ENCODE measurements at regions not wholly inside any gene's neighbourhood (a gene's known extent, or its start where the extent isn't known, plus 50 kb on each side); places are given as distances from the start of the nearest gene placed in this dataset.

- TF ChIP-seq, protein P1, sequence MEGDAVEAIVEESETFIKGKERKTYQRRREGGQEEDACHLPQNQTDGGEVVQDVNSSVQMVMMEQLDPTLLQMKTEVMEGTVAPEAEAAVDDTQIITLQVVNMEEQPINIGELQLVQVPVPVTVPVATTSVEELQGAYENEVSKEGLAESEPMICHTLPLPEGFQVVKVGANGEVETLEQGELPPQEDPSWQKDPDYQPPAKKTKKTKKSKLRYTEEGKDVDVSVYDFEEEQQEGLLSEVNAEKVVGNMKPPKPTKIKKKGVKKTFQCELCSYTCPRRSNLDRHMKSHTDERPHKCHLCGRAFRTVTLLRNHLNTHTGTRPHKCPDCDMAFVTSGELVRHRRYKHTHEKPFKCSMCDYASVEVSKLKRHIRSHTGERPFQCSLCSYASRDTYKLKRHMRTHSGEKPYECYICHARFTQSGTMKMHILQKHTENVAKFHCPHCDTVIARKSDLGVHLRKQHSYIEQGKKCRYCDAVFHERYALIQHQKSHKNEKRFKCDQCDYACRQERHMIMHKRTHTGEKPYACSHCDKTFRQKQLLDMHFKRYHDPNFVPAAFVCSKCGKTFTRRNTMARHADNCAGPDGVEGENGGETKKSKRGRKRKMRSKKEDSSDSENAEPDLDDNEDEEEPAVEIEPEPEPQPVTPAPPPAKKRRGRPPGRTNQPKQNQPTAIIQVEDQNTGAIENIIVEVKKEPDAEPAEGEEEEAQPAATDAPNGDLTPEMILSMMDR (IDR thresholded peaks at IDR 0.05): no peak
- no peak for TF ChIP-seq POLR2A (IDR thresholded peaks at IDR 0.05)
These were observed 52.3 kb upstream of the SCG2 start for GRCh38 chr2:223654384-223654915.

All from heart left ventricle (tissue), 13 donors.